ENCODE measurements at regions not wholly inside any gene's neighbourhood (a gene's known extent, or its start where the extent isn't known, plus 50 kb on each side); places are given as distances from the start of the nearest gene placed in this dataset.
"Not testable (repeated sequence)": the region's sequence is repeated elsewhere in the genome, so short reads cannot be mapped to it uniquely, and the experiment has no call there.

DNA sequence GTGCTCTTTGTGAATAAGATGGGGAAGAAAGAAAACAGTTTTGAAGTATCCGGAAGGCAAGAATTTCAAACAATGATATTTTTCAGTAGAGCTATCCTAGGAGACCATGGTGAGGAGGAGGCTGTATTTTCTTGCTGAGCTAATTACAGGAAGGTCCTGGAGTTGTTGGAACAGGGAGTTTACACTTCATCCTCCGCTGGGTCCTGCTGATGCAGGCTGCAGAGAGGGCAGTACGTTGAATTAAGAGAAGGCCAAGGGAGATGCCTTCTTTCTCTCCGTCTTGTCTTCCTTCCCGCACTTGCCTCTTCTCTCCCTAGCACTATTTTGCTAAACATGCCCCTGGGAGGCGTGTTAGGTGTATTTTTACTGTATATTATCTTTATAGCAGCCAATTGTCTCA lies 60.0 kb upstream of the EDAR start:
- FAIRE-seq = no peak
- DNase-seq (ENCODE audit: low spot score) = no peak

DNA sequence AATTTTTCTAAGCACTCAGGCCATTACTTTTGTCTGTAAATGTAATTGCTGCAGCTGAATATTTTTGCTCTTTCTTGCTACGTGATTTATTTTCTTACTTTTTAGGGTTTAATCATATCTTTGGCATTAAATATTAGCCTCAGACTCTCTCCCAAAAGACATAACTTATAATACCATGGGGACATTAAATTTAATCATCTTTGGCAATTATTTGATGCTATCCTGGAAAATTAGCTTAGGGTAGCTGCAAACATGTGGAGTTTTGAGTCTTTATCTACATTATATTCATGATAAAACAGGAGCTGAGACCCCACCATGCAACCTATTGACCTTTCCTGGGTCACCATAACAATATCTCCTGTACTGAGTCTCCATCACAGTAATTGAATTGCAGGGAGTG lies 59.1 kb upstream of the EDAR start:
- DNase-seq (ENCODE audit: low spot score) (no peak), FAIRE-seq (no peak)

DNA sequence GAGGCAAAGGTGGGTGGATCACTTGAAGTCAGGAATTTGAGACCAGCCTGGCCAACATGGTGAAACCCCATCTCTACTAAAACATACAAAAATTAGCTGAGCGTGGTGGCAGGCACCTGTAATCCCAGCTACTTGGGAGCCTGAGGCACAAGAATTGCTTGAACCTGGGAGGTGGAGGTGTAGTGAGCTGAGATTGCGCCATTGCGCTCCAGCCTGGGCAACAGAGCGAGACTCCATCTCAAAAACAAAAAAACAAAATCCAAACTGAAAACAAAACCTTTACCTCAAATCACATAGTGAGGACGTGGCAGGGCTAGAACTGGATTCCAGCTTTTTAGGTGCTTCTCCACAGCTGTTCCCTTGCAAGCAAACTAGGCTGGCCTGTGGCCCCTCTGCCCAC lies 58.5 kb upstream of the EDAR start:
- not testable (repeated sequence) for FAIRE-seq; DNase-seq (ENCODE audit: low spot score)

DNA sequence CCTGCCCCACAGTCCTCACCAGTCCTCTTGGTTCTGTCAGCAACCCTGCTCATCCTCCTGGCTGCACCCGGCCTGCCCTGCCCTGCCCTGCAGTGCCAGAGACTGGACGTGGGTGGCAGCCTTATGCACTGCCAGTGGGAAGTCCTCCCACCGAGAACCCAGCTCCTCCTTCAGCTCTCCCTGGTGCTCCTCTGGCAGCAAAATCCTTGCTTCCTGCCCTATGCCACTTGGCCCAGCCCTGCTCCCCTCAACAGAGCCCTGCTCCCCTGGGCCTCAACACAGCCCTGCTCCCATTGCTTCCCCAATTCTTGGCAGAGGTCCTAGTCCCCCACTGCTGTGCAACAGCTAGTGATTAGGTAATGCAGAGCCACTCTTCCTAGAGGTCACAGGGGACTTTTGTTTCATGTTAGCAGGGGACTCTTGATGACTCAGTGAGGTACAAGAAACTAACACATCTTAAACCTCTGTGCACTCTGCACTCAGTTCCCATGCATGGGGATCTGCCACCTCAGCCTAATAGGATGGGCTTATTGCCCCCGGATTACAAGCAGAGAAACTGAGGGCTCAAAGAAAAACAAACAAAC lies 58.0 kb upstream of the EDAR start:
- DNase-seq (ENCODE audit: low spot score) (peak; percentile 57), FAIRE-seq (peak; percentile 46)

DNA sequence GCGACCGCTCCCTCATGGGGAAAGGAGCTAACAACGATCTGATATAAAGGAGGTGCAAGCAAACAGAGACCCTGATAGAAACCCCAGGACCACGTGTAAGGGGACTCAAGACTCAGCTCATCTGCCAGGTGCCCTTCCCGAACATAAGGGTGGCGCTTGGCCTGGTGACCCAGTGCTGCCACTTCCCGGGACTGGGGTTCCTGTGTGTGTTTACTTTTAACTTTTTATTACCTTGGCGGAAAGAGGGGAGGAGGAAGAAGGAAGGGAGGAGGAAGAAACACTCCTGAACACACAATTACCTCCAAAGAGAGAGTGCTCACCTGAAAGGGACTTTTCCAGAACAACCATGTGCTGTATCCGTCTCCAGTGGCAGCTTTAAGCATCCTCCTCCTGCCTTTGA lies 56.5 kb upstream of the EDAR start:
- DNase-seq (ENCODE audit: low spot score) (no peak), FAIRE-seq (no peak)

DNA sequence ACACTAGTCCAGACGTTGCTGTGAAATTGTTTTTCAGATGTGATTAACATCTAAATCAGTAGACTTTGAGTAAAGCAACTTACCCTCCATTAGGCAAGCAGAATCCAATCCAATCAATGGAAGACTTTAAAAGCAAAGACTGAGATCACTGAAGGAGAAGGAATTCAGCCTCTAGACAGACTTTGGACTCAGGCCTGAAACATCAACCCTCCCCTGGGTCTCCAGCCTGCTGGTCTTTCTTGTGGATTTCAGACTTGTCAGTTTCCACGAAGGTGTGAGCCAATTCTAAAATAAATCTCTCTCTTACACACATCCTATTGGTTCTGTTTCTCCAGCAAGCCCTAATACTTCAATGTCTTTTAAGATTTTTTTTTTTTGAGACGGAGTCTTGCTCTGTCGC lies 50.0 kb upstream of the EDAR start:
- FAIRE-seq = no peak
- no peak for DNase-seq (ENCODE audit: low spot score)

All from urothelium cell line (cell line).